Germinal center (tissue), 1 donor: ENCODE measurements at regions not wholly inside any gene's neighbourhood (a gene's known extent, or its start where the extent isn't known, plus 50 kb on each side); places are given as distances from the start of the nearest gene placed in this dataset.

ENCODE experiments used
- DNase-seq: peaks from one replicate; pipeline ENCODE4 v3.0.0; 2012; ENCODE audit warnings: mixed read lengths, low spot score

- DNase-seq, result no peak
These were observed 163.4 kb upstream of the RTL1 start for GRCh38 chr14:101066826-101067510.

DNA sequence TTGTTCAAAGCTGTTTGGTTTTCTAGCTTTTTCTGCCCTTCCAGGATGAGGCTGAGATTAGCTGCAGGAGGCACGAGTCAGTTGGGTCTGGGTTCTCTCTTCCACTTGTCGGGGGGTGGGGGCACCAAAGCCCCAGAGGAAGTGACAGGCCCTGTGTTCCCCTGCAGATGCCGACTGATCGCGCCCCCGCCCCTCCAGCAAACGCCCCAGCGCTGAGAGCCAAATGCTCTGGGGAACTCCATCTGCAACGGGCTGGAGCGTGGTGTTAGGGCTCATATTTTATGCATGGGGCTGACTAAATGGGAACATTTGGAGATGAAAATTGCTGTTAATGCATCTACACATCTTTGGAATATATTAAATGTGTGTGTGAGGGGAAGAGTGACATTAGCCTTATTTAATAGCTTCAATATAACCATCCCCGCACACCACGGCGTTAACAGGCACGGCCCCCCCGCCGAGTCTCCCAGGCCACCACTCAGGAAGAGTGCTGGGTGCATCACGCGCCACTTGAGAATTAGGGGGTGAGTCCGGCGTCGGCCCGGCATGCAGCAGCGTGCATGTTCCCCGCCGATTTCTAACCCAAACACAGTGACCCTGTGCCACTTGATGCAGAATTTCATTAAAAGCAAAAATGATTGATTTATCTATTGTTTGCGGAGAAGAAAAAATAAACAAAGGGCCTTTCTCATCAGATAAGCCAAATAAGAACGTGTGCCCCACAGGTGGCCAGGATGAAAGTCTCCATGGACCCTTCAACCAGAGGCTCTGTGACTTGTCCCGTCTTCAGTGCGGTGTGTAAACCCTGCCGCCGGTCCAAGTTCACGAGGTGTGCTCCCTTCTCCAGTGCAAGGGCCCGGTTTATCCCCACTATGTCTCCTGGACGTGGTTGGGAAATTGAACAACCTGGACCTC, 165.0 kb upstream of the RTL1 start:
- DNase-seq, result no peak

DNA sequence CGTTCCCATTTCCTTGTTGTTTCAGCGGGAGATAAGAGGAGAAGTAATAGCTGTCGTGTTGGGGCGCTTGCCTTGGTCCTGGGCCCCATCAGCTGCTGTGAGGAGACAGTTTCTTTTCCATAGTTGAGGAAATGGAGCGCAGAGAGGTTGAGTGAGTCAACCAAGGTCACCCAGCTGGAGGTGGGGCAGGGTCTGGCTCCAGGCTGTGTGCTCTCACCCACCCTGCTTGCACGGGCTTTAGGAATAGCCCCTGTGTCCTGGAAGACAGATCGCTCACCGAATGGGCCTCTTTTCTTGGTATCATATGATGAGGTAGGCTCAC, 165.7 kb upstream of the RTL1 start:
- DNase-seq, result no peak

GRCh38 chr14:101069666-101070362, 166.3 kb upstream of the RTL1 start:
- DNase-seq, result no peak

DNA sequence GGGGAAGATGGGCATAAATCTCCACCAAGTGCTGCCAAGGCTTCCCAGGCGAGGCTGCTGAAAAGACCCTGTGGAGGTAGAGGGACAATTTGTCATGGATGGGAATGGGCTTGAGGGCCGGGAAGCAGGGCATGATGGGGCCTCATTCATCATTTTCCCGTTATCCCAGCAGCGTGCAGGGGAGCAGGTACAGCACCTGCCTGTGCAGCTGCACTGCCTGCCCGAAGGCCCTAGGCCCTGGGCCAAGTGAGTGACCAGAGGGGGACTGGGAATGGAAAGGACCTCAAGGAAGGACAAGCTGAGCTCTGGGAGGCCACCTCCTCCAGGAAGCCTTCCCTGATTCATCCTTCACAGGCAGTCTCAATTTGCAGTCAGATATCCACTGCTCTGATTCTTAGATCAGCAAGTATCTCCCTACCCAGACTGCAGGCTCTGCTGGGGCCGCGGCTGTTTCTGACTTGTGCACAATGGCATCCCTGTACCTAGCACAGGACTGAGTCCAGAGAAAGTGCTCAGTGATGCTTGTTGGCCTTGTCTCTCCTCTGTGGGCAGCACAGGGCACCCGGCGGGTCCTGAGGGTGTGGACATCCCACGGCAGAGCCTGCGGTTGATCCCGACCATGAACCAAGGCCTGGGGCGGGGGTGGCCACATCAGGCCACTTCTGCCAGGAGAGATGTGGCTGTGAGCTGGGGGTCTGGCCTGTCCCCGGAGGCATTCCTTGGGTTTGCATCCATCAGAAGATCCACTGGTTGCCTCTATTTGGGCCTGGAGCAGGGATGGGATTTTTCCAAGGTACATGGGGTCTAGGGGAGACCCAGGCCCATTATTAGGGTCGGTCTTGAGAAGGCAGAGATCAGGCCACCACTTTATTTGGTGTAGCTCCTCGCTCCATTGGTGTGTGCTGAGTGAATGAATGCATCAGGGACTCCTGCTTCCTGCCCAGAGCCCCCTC, 167.3 kb upstream of the RTL1 start:
- no peak for DNase-seq

GRCh38 chr14:101071493-101071906, 168.0 kb upstream of the RTL1 start:
- no peak for DNase-seq

DNA sequence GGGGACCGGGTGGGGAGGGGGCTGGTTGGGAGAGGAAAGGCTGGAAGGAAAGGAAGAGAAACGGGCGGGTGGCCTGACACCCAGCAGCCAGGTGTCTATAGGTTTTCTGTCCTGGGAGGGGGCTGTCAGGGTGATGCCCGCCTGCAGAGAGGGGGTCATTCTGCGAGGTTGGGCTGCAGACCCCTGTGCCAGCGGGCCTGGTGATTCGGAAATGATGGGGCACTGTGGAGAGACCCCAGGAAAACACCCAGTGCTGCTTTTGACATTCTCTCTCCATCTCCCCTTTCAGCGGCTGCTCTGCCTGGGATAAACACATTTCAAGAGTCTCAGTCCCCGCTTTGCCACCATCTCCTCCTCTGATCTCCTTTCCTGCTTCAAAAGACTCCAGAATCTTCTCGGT, 168.5 kb upstream of the RTL1 start:
- no peak for DNase-seq

DNA sequence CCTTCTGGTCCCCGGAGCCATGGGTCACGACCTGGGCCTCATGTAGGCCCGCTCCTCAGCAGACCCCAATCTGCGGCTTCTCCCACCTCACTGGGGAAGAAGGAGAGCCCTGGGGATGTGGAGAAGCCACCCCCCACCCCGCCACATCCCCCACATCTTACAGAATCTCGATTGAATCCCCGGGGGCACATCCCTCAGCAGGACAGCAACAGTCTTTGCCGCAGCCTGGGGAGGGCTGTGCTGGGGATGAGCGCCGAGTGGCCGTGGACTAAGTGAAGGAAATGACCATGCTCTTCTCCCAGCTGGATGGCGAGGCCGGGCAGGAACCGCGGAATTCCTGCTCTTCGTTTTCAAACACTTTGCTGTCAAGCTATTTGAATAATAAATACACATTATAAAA, 169.0 kb upstream of the RTL1 start:
- DNase-seq, result no peak

DNA sequence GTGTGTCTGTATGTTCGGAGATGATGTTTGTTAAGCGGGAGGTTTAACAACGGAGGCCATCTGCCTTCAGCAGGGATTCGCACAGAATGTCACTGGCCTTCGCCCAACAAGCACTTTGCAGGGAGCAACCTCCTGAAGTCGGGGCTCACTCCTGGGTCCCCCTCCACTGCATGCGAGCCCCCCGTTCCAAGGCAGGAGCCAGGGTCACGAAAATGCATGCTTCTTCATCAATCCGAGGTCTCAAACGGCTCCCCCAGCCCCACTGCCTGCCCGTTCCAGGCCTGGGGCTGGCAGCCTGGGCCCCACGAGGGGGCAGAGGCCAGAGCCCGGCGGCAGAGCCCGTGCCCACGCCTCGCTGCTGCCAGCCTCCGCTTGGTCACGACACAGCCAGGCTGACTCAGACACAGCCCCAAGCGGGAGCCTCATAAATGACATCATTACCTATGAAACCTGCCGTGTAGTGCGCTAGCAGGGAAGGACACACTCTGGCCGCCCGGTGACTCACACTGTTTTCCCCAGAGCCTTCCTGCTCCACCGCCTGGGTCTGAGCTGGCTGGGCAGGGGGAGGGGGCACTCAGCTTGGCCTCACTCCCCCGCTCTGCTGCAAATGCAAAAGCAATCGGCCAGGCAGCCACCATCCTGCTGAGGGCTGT, 169.5 kb upstream of the RTL1 start:
- DNase-seq, result no peak

DNA sequence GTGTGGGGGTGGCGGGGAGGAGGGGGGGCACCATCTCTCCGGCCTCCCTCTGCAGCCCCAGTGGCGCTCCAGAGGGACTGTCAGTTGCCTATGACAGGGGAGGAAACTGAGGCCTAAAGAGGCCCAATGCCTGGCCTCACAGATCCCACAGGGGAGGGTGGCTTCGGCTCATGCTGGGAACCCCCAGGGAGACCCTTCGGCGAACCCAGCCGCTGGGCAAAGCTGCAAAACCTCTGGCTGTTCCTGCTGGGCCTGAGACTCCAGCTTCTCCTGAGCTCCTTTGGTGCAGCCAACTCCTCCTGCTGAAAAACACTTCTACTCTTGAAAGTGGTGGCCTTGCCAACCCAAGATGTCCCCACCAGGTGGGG, 170.1 kb upstream of the RTL1 start:
- no peak for DNase-seq

- DNase-seq, result no peak
These were observed 170.9 kb upstream of the RTL1 start for GRCh38 chr14:101074196-101075024.

DNA sequence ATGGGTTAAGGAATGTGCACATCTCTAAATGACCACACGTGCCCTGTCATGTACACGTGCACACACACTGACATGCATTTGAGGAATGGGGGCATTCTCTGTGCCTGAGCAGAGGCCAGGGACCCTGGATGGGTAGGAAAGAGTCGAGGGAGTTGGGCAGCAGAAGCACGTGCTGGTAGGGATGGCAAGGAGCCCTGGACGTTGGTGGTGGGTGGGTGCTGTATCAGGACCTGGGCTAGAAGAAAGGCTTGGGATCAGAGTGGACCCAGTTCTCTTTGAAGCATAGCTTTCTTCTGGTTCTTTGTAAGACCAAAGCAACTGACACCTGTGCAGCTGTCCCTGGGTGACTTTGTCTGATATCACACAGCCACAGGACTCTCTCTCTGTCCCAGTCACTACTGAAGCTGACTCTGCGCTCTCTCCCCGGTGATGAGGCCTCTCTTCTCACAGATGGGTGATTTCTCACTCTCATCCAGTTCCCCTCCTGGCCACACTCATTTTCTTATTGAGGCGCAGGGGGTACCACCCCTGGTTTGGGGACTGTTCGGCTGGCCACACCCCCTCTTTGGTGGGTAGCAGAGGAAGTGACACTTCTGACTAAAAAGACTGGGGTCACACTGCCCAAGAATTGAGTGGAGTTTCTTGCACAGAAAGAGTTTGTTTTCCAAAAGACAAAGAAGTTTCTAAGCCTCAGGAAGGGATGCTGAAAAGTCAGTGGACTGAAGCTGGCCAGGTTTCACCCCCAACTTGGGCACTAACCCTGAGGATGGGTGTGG, 171.7 kb upstream of the RTL1 start:
- DNase-seq, result no peak

DNA sequence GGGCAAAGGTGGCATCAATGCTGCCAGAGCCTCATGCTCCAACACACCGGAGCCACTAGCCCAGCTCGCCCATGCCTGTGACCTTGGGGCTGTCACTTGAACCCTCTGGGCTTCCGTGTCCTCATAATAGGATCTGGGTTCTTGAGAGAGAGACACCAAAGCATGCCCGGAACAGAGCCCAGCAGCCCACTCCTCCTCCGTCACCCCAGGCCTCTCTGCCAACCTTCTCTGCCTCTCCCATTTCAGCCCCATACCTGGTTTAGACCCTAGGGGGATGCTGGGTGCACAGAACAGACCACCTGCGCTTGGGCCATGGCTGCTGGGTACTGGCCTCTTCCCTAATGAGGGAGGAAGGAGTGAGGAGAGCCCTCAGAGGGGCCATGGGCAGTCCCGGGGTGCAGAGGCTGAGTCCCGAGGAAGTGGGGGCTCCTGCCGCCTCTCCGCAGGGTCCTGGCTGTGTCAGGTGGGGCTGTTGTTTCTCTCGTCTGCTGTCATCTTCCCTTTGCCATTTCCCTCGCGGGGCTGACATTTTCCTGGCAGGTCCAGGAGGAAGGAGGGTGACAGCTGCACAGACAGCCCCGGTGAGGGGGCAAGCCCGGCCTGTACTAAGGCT, 172.4 kb upstream of the RTL1 start:
- no peak for DNase-seq

DNA sequence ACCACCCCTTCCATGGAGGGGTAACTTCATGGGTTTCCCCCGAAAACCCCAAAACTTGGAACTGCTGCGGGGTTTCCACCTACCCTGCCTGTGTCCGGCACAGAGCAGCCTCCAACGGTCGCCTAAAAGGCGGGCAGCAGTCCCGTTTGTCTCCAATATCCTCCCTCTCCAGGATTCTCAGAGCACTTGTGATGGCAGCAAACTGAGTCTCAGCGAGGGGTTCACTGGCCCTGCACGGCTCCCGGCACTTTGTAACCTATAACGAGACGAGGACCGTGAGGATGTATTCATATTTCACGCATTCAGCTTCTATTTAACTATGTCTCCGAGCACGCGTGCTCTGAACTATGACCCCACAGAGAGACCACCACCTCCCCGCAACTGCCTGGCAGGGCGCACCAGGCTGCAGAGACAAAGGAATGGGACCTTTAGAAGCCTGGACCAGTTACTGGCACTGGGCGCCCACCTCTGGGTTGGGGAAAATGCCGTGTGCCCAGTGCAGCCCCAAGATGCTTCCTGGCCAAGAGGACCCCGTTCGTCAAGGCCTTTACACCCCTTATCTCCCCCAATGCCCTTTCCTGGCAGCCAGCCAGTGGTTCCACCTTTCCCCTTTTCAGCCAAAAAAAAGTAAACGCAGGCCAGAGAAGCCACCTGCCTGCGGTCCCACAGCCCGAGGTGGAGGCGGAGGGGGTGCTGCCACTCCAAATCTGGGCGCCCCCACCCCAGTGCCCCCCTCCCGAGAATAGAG, 173.1 kb upstream of the RTL1 start:
- no peak for DNase-seq

GRCh38 chr14:101077481-101078074, 174.1 kb upstream of the RTL1 start:
- DNase-seq, result no peak

DNA sequence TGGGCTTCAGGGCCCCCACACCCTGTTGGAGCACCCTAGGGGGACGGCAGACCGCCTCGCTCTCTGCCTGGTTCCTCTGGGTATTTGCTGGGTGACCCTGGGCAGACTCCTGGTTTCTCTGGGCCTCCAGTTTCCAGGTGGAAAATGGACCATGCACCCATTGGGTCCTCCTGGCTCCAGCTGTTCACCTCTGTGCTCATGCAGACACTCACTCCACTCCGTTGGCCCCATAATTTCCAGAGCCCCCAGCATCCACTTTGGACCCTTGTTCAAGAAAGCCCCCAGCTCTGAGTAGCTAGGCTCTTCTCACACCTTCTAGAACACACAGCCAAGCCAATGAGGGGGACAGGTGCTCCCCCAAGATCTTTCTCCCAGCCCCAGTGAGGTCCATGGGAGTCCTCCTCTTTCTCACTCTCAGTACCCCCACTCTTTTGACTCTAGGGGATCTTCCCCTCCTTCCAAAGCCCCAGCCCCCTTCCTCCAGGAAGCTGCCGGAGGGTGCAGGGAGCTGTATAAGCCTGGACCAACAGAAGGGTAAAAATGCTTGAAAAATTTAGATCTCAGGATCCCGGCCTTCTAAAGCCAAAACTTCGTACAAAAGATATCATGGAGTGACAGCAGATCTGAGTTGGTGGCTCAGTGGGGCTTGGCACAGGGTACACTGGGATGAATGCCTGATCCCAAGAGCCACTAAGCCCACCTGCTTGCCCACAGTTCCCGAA, 174.8 kb upstream of the RTL1 start:
- no peak for DNase-seq

GRCh38 chr14:101078892-101079221, 175.3 kb upstream of the RTL1 start:
- no peak for DNase-seq
